ENCODE measurements at regions not wholly inside any gene's neighbourhood (a gene's known extent, or its start where the extent isn't known, plus 50 kb on each side); places are given as distances from the start of the nearest gene placed in this dataset.

- 75 to 78% methylated on average over 8 of the region's 8 CpGs for WGBS, 2 donors
- TF ChIP-seq CTCF (IDR thresholded peaks at IDR 0.05) (no peak), POLR2A (IDR thresholded peaks at IDR 0.05) (no peak)
- no peaks in the 10 kb centered on the region for H3K9me3 ChIP-seq
- no peak for DNase-seq
- H3K27me3 ChIP-seq = no peaks in the 10 kb centered on the region
- intact Hi-C loops (cut with DNase I) = no loop called here
- H3K4me3 ChIP-seq (replicated peaks in 1 of 3) = no peak overlapping the region
- H3K36me3 ChIP-seq = no peaks in the 10 kb centered on the region
- H3K27ac ChIP-seq = no peak overlapping the region
- no peaks in the 10 kb centered on the region for H3K4me1 ChIP-seq
These were observed 170.5 kb downstream of the IRS2 start for GRCh38 chr13:109615721-109616420.

GRCh38 chr13:109611912-109612691 is 174.3 kb downstream of the IRS2 start:
- intact Hi-C loops (cut with DNase I) = no loop called here
- Histone ChIP-seq H3K36me3 (no peaks in the 10 kb centered on the region), H3K4me3 (replicated peaks in 1 of 3) (no peak overlapping the region), H3K27ac (no peak overlapping the region), H3K4me1 (no peaks in the 10 kb centered on the region), H3K9me3 (no peaks in the 10 kb centered on the region), H3K27me3 (no peaks in the 10 kb centered on the region)
- no peak for DNase-seq
- 70 to 96% methylated on average over 3 of the region's 3 CpGs for WGBS, 2 donors
- no peak for TF ChIP-seq POLR2A (IDR thresholded peaks at IDR 0.05)
- TF ChIP-seq CTCF (IDR thresholded peaks at IDR 0.05) = no peak

GRCh38 chr13:109610517-109610916 is 175.9 kb downstream of the IRS2 start:
- no peak overlapping the region for H3K4me3 ChIP-seq (replicated peaks in 1 of 3)
- DNase-seq = peak; percentile 15 to 26
- no peak for TF ChIP-seq POLR2A (IDR thresholded peaks at IDR 0.05)
- TF ChIP-seq CTCF (IDR thresholded peaks at IDR 0.05) = peak in 2 of 6 experiments; percentile 26 to 28
- H3K4me1 ChIP-seq = no peaks in the 10 kb centered on the region
- 55 to 66% methylated on average over 4 of the region's 4 CpGs for WGBS, 2 donors
- intact Hi-C loops (cut with DNase I) = no loop called here
- H3K9me3 ChIP-seq = no peaks in the 10 kb centered on the region
- no peaks in the 10 kb centered on the region for H3K27me3 ChIP-seq
- H3K27ac ChIP-seq = no peak overlapping the region
- H3K36me3 ChIP-seq = no peaks in the 10 kb centered on the region

- Histone ChIP-seq H3K4me1 (no peaks in the 10 kb centered on the region), H3K27ac (no peak overlapping the region), H3K4me3 (replicated peaks in 1 of 3) (no peak overlapping the region), H3K36me3 (no peaks in the 10 kb centered on the region), H3K9me3 (no peaks in the 10 kb centered on the region), H3K27me3 (no peaks in the 10 kb centered on the region)
- no peak for DNase-seq
- 89 to 94% methylated on average over 3 of the region's 3 CpGs for WGBS, 2 donors
- TF ChIP-seq CTCF (IDR thresholded peaks at IDR 0.05) = no peak
- no peak for TF ChIP-seq POLR2A (IDR thresholded peaks at IDR 0.05)
- intact Hi-C loops (cut with DNase I) = no loop called here
These were observed 177.9 kb downstream of the IRS2 start for GRCh38 chr13:109608503-109608902.

- no peak for TF ChIP-seq CTCF (IDR thresholded peaks at IDR 0.05)
- no peak for TF ChIP-seq POLR2A (IDR thresholded peaks at IDR 0.05)
These were observed 178.3 kb downstream of the IRS2 start for GRCh38 chr13:109608059-109608458.

More at GRCh38 chr13:109608059-109608458, 178.3 kb downstream of the IRS2 start:
- intact Hi-C loops (cut with DNase I) = no loop called here
- Histone ChIP-seq H3K4me1 (no peaks in the 10 kb centered on the region), H3K4me3 (replicated peaks in 1 of 3) (no peak overlapping the region), H3K36me3 (no peaks in the 10 kb centered on the region), H3K27me3 (no peaks in the 10 kb centered on the region), H3K9me3 (no peaks in the 10 kb centered on the region), H3K27ac (no peak overlapping the region)
- no peak for DNase-seq
- 94 to 95% methylated on average over 3 of the region's 3 CpGs for WGBS, 2 donors
